Psoas muscle (tissue), 7 donors: ENCODE measurements at regions not wholly inside any gene's neighbourhood (a gene's known extent, or its start where the extent isn't known, plus 50 kb on each side); places are given as distances from the start of the nearest gene placed in this dataset.

Source experiments
- ATAC-seq, 4 donors: fragments of 200-7000 bp; cut with Tn5 transposase; one replicate each; pipeline ENCODE4 v1.9.1; 2020; ENCODE audit warnings: moderate library complexity in 3 of 4, mild to moderate bottlenecking in 2 of 4
- DNase-seq, 2 donors: peaks; one replicate each; pipeline ENCODE4 v3.0.0-alpha.2; 2020
- H3K27ac ChIP-seq: fragments of 200-600 bp; one replicate; pipeline ENCODE4 v1.8.0; 2022
- H3K27me3 ChIP-seq, 3 donors: fragments of 200-600 bp in 1 of 3; one replicate each; pipeline versions ENCODE4 v1.6.1 to v1.8.0; 2013 to 2022; ENCODE audit warnings: low read length in 2 of 3, mild to moderate bottlenecking in 2 of 3, moderate library complexity in 1 of 3; ENCODE audit not compliant: insufficient read depth in 3 of 3
- H3K36me3 ChIP-seq, 2 donors: fragments of 200-600 bp in 1 of 2; one replicate each; pipeline versions ENCODE4 v1.6.1 to v1.8.0; 2013 to 2022; ENCODE audit warnings: low read depth in 1 of 2, mild to moderate bottlenecking in 1 of 2, moderate library complexity in 1 of 2; ENCODE audit not compliant: insufficient read depth in 1 of 2
- H3K4me1 ChIP-seq: fragments of 200-600 bp; one replicate; pipeline ENCODE4 v1.8.0; 2022
- H3K4me3 ChIP-seq: fragments of 200-600 bp; one replicate; pipeline ENCODE4 v1.8.0; 2022; ENCODE audit warnings: mild to moderate bottlenecking
- H3K9me3 ChIP-seq: fragments of 200-600 bp; one replicate; pipeline ENCODE4 v1.8.0; 2022
- WGBS, 3 donors: extraction: QIAGEN DNeasy Blood & Tissue Kit; methylation state at CpG; one replicate each; pipeline versions ENCODE4 v1.1.6 to v1.1.7; 2013; 5-methylcytosine and 5-hydroxymethylcytosine counted together
- intact Hi-C, 2 donors: fragments of 100-400 bp; cut with DNase I; formaldehyde crosslinking; loops; one replicate each; pipeline versions ENCODE4 v1.11.0 to v1.14.2; 2022
- TF ChIP-seq, protein P1 (sequence below): fragments of 200-600 bp; IDR thresholded peaks from one replicate; pipeline ENCODE4 v1.8.0; 2022; ENCODE audit warnings: antibody characterized with exemption
- donor health status: healthy with polysubstance abuse.
- donor health status: DM: no; HTN: no; CAD: no; lungs with moderate emphysema.
- donor health status: Bipolar disorder and iron deficiency.
- donor health status: healthy.
- donor health status: DM: yes; HTN: yes; CAD: no.
- donor health status: DM: no; HTN: no; CAD: no.
- donor health status: DM: yes; HTN: yes; CAD: no.

DNA sequence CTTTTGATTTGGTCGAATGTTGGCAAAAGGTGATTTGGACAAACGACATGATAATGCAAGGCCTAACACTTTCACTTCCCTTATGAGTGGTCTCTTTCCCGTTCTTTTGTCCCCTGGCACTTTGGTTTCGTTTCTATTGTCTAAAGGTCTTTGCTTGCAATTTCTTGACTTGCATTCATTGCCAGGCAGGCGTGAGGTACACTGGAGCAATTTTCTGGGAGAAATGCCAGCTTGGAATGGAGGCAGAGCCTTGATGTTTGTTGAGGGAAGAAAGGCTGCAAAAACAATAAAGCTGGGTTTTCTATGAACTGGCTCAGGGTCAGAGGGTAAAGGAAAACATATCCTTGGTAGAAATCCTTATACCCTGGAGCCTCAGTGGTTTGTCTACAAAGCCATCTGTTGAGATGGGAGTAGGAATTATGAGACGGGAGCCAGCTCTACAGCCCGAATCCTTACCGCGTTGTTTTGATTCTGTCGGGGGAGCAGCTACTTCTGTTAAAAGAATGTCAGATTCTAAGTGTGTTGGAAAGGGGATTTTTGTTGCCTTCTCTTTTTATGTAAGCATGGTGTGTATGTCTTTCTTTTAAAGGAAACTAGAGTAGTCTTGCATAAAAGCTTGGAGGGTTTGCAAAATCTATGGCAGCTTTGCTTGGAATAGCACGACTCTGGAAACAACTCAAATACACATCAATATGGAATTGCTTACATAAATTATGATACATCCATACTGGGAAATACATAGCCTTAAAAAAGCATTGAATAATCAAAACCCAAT is 158.9 kb downstream of the RMI1 start:
- H3K4me1 ChIP-seq, result peaks cover 7% of the 10 kb centered on the region
- intact Hi-C loops, result no loop called here
- ATAC-seq, result peak in 1 of 4 donors; percentile 42
- H3K4me3 ChIP-seq, result no peak overlapping the region
- H3K9me3 ChIP-seq, result no peaks in the 10 kb centered on the region
- H3K27me3 ChIP-seq, result peaks cover 0 to 37% (median 5%) of the 10 kb centered on the region in 3 donors
- H3K27ac ChIP-seq, result no peak overlapping the region
- DNase-seq, result no peak
- no peaks in the 10 kb centered on the region for H3K36me3 ChIP-seq
- TF ChIP-seq, protein P1, sequence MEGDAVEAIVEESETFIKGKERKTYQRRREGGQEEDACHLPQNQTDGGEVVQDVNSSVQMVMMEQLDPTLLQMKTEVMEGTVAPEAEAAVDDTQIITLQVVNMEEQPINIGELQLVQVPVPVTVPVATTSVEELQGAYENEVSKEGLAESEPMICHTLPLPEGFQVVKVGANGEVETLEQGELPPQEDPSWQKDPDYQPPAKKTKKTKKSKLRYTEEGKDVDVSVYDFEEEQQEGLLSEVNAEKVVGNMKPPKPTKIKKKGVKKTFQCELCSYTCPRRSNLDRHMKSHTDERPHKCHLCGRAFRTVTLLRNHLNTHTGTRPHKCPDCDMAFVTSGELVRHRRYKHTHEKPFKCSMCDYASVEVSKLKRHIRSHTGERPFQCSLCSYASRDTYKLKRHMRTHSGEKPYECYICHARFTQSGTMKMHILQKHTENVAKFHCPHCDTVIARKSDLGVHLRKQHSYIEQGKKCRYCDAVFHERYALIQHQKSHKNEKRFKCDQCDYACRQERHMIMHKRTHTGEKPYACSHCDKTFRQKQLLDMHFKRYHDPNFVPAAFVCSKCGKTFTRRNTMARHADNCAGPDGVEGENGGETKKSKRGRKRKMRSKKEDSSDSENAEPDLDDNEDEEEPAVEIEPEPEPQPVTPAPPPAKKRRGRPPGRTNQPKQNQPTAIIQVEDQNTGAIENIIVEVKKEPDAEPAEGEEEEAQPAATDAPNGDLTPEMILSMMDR, result no peak
- 41 to 48% (median 47%) methylated on average over 11 of the region's 11 CpGs for WGBS, 3 donors

DNA sequence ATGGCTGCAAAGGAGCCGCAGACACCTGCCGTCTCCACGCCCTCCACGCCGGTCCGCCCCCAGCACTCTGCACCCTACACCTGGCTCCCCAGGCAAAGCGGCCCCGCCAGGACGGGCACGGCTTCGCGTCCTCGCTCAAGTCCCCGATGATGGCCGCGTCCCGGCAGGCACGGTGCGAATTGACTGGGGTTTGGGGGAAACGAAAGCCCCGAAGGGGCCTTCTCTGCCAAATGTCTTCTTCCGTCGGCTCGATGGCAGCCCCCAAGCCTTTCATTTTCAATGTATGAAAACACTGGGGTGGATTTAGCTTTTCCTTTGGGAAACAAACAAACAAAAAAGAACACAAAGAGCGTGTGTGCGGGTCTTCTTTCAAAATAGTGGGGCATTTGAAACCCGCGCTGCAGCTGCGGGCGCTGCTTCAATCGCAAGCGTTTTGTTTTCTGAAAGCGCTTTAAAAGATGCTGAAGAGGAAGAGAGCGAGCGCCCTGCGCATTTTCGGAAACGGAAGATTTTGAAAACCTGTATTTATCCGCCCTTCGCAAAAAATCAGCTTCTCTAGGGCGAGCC is 160.0 kb downstream of the RMI1 start:
- ATAC-seq (no peak), DNase-seq (peak in 1 of 2 donors; percentile 54)
- intact Hi-C loops, result no loop called here

DNA sequence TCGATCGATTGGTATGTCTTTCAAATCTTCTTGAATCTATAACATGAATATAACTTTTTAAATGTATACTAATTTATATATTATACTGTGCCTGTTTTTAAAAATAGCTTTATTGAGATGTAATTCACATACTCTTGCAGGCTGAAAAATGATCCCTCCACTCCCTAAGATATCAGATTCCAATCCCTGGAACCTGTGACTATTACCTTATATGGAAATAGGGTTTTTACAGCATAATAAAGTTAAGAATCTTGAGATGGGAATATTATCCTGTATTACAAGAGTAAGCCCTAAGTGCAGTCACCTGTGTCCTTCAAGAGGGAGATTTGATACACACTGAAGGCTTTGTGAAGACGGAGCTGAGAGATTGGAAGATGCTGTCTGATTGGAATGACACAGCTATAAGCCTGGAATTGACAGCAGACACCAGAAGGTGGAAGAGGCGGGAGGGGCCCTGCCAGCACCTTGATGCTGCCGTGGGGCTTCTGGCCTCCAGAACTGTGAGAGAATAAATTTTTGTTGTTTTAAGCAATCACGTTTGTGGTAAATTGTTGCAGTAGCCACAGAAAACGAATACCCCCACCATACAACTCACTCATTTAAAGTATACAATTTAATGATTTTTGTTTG is 161.3 kb downstream of the RMI1 start:
- Histone ChIP-seq H3K4me1 (peaks cover 7% of the 10 kb centered on the region), H3K27me3 (peaks cover 0 to 37% (median 5%) of the 10 kb centered on the region in 3 donors), H3K27ac (no peak overlapping the region), H3K9me3 (no peaks in the 10 kb centered on the region), H3K36me3 (no peaks in the 10 kb centered on the region), H3K4me3 (no peak overlapping the region)
- DNase-seq (no peak), ATAC-seq (no peak)
- WGBS, 3 donors, result 88 to 93% (median 92%) methylated on average over 7 of the region's 7 CpGs
- intact Hi-C loops, result no loop called here
- TF ChIP-seq, protein P1, result no peak

More for the DNA sequence above, 160.0 kb downstream of the RMI1 start:
- H3K27me3 ChIP-seq, result peaks cover 0 to 37% (median 5%) of the 10 kb centered on the region in 3 donors
- no peak overlapping the region for H3K27ac ChIP-seq
- TF ChIP-seq, protein P1, result no peak
- no peaks in the 10 kb centered on the region for H3K36me3 ChIP-seq
- 15 to 19% (median 16%) methylated on average over 41 of the region's 41 CpGs for WGBS, 3 donors
- peaks cover 7% of the 10 kb centered on the region for H3K4me1 ChIP-seq
- H3K4me3 ChIP-seq, result peak overlapping the region; percentile 56
- no peaks in the 10 kb centered on the region for H3K9me3 ChIP-seq

DNA sequence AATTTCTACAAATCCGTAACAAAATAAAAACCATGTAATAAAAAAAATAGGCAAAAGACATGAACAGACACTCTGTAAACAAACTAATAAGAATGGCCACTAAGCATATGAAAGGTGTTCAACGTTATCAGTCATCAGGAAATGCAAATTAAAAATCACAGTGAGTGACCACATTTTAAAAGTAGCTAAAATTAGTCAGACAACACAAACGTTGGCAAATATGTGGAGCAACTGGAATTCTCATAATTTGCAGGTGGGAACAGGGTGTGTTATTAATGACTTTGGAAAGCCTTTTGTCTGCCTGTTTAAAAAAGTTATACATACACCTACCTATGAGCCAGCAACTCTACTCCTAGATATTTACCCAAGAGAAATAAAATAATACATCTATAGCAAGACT is 164.4 kb downstream of the RMI1 start:
- no peak for DNase-seq
- Histone ChIP-seq H3K4me3 (no peak overlapping the region), H3K9me3 (no peaks in the 10 kb centered on the region), H3K4me1 (peaks cover 7% of the 10 kb centered on the region), H3K27me3 (peaks cover 0 to 35% (median 5%) of the 10 kb centered on the region in 3 donors), H3K36me3 (no peaks in the 10 kb centered on the region), H3K27ac (no peak overlapping the region)
- 74 to 81% (median 80%) methylated on average over 3 of the region's 3 CpGs for WGBS, 3 donors
- TF ChIP-seq, protein P1, result no peak
- intact Hi-C loops, result no loop called here
- no peak for ATAC-seq
